KMS-11 (cell line): ENCODE measurements at regions not wholly inside any gene's neighbourhood (a gene's known extent, or its start where the extent isn't known, plus 50 kb on each side); places are given as distances from the start of the nearest gene placed in this dataset.

ENCODE experiments used
- H2AFZ ChIP-seq: fragments of 200-600 bp; sonication (generic); 2 replicates; pipeline ENCODE4 v1.6.1; 2016; ENCODE audit warnings: antibody characterized with exemption, mixed run types, low read depth
- H3K27ac ChIP-seq: fragments of 200-600 bp; sonication (generic); 2 replicates; pipeline ENCODE4 v1.6.1; 2016; ENCODE audit warnings: mild to moderate bottlenecking, mixed run types
- H3K27me3 ChIP-seq: fragments of 200-600 bp; sonication (generic); 2 replicates; pipeline ENCODE4 v1.6.1; 2017; ENCODE audit warnings: mild to moderate bottlenecking, low read depth, mixed run types, moderate library complexity; ENCODE audit not compliant: insufficient read depth
- H3K36me3 ChIP-seq: fragments of 200-600 bp; sonication (generic); 2 replicates; pipeline ENCODE4 v1.6.1; 2017; ENCODE audit warnings: mild to moderate bottlenecking, mixed run types; ENCODE audit not compliant: insufficient read depth
- H3K4me1 ChIP-seq: fragments of 200-600 bp; sonication (generic); 2 replicates; pipeline ENCODE4 v1.6.1; 2016; ENCODE audit warnings: mild to moderate bottlenecking, low read depth, mixed run types; ENCODE audit not compliant: poor library complexity, severe bottlenecking
- H3K4me2 ChIP-seq: fragments of 200-600 bp; sonication (generic); 2 replicates; pipeline ENCODE4 v1.7.0; 2016; ENCODE audit warnings: mild to moderate bottlenecking, mixed run types
- H3K4me3 ChIP-seq: fragments of 200-600 bp; sonication (generic); IDR thresholded peaks from 2 replicates; pipeline ENCODE4 v1.6.1; 2017; ENCODE audit warnings: low read depth, low read length, mixed read lengths; ENCODE audit not compliant: insufficient read depth
- H3K79me2 ChIP-seq: fragments of 200-600 bp; sonication (generic); 2 replicates; pipeline ENCODE4 v1.6.1; 2016; ENCODE audit warnings: low read depth, mixed run types; ENCODE audit not compliant: insufficient read depth
- H3K9ac ChIP-seq: fragments of 200-600 bp; sonication (generic); 2 replicates; pipeline ENCODE4 v1.6.1; 2016; ENCODE audit warnings: mild to moderate bottlenecking, mixed run types
- H4K20me1 ChIP-seq: fragments of 200-600 bp; sonication (generic); 2 replicates; pipeline ENCODE4 v1.6.1; 2016; ENCODE audit warnings: mild to moderate bottlenecking, mixed run types; ENCODE audit not compliant: insufficient read depth
- TF ChIP-seq, protein P1 (sequence below): fragments of 200-600 bp; sonication (generic); conservative IDR thresholded peaks from 2 replicates; pipeline ENCODE4 v1.6.1; 2017; ENCODE audit warnings: low read depth, mild to moderate bottlenecking, antibody characterized with exemption, low read length, moderate library complexity, mixed read lengths

DNA sequence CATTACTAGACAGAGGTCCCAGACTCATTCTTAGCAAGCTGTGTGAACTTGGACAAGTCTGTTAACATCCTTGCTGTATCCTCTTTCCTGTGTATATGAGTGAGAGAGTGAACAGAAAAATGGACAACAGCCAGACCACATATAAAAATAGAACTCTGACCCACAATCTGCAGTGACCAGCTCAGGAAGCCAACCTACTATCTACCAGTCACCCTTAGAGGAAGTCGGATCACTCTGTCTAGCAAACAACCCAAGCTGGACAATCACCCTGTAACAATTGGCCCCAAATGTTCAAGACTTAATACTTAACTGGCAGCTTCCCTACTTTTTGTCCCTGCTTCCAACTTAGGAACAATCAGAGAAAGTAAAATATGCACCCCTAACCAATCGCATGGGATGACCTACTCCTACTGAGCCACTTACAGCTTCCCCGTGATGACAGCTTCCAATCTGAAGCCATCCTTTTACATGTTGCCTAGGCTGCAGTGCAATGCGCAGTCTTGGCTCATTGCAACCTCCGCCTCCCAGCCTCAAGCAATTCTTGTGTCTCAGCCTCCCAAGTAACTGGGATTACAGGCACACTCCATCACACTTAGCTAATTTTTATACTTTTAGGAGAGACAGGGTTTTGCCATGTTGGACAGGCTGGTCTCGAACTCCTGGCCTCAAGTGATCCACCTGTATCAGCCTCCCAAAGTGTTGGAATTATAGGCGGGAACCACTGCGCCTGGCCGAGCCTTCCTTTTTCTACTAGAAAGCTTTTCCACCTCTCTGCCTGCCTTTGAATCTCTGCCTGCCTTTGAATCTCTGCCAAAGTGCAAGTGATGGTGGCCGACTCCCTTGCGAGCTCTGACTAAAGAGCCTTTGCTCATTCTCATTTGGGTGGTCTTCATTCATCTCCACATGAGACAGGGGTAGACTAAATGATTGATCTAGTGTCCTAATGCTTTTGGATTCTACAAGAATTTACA is 158.3 kb upstream of the NDUFV2 start:
- H3K79me2 ChIP-seq, result no peaks in the 10 kb centered on the region
- no peaks in the 10 kb centered on the region for H3K36me3 ChIP-seq
- H3K9ac ChIP-seq, result no peak overlapping the region
- TF ChIP-seq, protein P1, sequence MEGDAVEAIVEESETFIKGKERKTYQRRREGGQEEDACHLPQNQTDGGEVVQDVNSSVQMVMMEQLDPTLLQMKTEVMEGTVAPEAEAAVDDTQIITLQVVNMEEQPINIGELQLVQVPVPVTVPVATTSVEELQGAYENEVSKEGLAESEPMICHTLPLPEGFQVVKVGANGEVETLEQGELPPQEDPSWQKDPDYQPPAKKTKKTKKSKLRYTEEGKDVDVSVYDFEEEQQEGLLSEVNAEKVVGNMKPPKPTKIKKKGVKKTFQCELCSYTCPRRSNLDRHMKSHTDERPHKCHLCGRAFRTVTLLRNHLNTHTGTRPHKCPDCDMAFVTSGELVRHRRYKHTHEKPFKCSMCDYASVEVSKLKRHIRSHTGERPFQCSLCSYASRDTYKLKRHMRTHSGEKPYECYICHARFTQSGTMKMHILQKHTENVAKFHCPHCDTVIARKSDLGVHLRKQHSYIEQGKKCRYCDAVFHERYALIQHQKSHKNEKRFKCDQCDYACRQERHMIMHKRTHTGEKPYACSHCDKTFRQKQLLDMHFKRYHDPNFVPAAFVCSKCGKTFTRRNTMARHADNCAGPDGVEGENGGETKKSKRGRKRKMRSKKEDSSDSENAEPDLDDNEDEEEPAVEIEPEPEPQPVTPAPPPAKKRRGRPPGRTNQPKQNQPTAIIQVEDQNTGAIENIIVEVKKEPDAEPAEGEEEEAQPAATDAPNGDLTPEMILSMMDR, result no peak
- no peaks in the 10 kb centered on the region for H3K4me1 ChIP-seq
- no peaks in the 10 kb centered on the region for H3K27me3 ChIP-seq
- no peak overlapping the region for H3K4me3 ChIP-seq
- no peaks in the 10 kb centered on the region for H4K20me1 ChIP-seq
- no peak overlapping the region for H3K4me2 ChIP-seq
- no peak overlapping the region for H2AFZ ChIP-seq
- no peak overlapping the region for H3K27ac ChIP-seq

DNA sequence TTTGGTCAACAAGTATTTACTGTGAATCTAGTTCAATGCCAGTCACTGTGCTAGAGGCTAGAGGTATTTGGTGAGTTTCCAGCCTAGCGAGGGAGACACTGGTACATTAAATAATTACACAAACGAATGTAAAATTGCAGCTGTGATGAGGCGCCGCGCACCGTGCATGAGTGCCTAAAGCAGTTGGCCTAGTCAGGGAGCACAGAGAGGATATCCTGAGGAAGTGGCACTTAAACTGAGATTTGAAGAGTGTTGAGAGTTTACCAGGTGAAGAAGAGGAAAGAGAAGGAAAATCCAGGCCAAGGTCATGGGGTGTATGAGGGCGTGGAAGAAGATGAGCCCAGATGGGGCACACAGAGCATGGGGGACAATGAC is 157.6 kb upstream of the NDUFV2 start:
- no peak overlapping the region for H3K9ac ChIP-seq
- H4K20me1 ChIP-seq, result no peaks in the 10 kb centered on the region
- no peak overlapping the region for H3K27ac ChIP-seq
- TF ChIP-seq, protein P1, result no peak
- no peaks in the 10 kb centered on the region for H3K4me1 ChIP-seq
- no peaks in the 10 kb centered on the region for H3K79me2 ChIP-seq
- no peak overlapping the region for H3K4me3 ChIP-seq
- H2AFZ ChIP-seq, result no peak overlapping the region
- no peaks in the 10 kb centered on the region for H3K36me3 ChIP-seq
- H3K4me2 ChIP-seq, result no peak overlapping the region
- H3K27me3 ChIP-seq, result no peaks in the 10 kb centered on the region

DNA sequence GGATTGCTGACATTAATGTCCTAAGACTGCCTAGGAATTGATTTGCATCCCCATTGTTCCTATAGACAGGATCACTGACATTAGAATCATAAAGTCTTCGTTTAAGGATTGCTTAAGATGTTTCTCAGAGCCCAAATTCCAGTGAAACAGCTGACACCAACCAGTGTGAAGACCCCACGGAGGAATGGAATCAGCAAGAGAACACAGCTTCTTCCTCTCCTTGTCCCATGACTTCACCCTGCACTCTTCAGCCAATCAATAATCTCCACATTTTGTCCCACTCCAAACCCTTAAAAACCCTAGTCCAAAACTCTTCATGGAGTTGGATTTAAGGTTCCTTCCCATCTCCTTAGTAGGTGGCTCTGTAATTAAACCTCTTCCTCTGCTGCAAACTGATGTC is 157.0 kb upstream of the NDUFV2 start:
- TF ChIP-seq, protein P1, result no peak
- H3K36me3 ChIP-seq, result no peaks in the 10 kb centered on the region
- no peak overlapping the region for H2AFZ ChIP-seq
- H3K4me1 ChIP-seq, result no peaks in the 10 kb centered on the region
- no peak overlapping the region for H3K27ac ChIP-seq
- H3K9ac ChIP-seq, result no peak overlapping the region
- H3K4me2 ChIP-seq, result no peak overlapping the region
- H4K20me1 ChIP-seq, result no peaks in the 10 kb centered on the region
- H3K4me3 ChIP-seq, result no peak overlapping the region
- no peaks in the 10 kb centered on the region for H3K27me3 ChIP-seq
- no peaks in the 10 kb centered on the region for H3K79me2 ChIP-seq

DNA sequence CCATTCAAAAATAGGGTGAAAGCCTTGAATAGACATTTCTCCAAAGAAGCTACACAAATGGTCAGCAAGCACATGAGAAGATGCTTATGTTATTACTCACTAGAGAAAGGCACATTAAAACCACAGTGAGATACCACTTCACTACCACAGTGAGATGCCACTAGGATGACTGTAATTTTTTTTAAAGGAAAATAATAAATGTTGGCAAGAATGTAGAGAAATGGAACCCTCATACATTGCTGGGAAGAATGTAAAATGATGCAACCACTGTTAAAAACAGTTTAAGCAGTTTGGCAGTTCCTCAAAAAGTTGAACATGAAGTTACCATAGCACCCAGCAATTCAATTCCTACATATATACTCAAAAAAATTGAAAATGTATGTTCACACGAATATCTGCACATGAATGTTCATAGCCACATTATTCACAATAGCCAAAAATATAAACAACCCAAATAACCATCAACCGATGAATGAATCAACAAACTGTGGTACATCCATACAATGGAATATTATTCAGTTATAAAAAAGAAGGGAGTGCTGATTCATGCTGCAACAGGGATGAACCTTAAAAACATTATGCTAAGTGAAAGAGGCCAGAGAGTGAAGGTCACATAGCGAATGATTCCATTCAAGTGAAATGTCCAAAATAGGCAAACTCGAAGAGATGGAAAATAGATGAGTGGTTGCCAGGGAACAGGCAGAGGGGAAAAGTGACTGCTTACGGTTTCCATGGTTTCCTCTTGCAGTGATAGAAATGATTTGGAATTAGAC is 156.2 kb upstream of the NDUFV2 start:
- Histone ChIP-seq H3K27me3 (no peaks in the 10 kb centered on the region), H2AFZ (no peak overlapping the region)

More for the DNA sequence above, 156.2 kb upstream of the NDUFV2 start:
- Histone ChIP-seq H3K4me1 (peaks cover 5% of the 10 kb centered on the region), H3K4me3 (no peak overlapping the region), H4K20me1 (no peaks in the 10 kb centered on the region), H3K27ac (no peak overlapping the region), H3K79me2 (no peaks in the 10 kb centered on the region), H3K36me3 (no peaks in the 10 kb centered on the region), H3K4me2 (no peak overlapping the region), H3K9ac (no peak overlapping the region)
- TF ChIP-seq, protein P1, result no peak
